ENCODE measurements at regions not wholly inside any gene's neighbourhood (a gene's known extent, or its start where the extent isn't known, plus 50 kb on each side); places are given as distances from the start of the nearest gene placed in this dataset.
"Not testable (repeated sequence)": the region's sequence is repeated elsewhere in the genome, so short reads cannot be mapped to it uniquely, and the experiment has no call there.

DNA sequence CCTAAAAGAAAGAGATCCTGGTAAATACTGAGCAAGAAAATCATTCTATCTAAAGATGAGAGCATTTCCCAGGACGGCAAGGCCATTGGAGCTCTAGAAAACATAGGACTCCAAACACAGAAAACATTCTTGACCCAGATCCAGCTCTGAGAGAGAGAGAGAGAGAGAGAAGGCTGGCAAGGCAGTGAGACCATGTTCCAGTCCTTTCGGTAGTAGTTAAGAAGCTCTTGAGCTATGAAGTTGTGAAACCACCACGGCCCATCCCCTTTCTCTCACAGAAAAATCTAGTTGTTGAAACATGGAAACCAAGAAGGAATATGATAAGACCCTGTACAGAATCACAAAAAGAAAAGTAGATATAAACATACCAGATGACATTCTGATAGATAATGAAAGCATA, 212.4 kb upstream of the NPSR1 start:
- DNase-seq (ENCODE audit: low read depth), result no peak
- TF ChIP-seq, protein P1, sequence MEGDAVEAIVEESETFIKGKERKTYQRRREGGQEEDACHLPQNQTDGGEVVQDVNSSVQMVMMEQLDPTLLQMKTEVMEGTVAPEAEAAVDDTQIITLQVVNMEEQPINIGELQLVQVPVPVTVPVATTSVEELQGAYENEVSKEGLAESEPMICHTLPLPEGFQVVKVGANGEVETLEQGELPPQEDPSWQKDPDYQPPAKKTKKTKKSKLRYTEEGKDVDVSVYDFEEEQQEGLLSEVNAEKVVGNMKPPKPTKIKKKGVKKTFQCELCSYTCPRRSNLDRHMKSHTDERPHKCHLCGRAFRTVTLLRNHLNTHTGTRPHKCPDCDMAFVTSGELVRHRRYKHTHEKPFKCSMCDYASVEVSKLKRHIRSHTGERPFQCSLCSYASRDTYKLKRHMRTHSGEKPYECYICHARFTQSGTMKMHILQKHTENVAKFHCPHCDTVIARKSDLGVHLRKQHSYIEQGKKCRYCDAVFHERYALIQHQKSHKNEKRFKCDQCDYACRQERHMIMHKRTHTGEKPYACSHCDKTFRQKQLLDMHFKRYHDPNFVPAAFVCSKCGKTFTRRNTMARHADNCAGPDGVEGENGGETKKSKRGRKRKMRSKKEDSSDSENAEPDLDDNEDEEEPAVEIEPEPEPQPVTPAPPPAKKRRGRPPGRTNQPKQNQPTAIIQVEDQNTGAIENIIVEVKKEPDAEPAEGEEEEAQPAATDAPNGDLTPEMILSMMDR (IDR thresholded peaks at IDR 0.05; ENCODE audit: insufficient read depth, low read depth, low read length, missing control alignments), result no peak
- H3K4me3 ChIP-seq (ENCODE audit: low read length), result no peak overlapping the region

DNA sequence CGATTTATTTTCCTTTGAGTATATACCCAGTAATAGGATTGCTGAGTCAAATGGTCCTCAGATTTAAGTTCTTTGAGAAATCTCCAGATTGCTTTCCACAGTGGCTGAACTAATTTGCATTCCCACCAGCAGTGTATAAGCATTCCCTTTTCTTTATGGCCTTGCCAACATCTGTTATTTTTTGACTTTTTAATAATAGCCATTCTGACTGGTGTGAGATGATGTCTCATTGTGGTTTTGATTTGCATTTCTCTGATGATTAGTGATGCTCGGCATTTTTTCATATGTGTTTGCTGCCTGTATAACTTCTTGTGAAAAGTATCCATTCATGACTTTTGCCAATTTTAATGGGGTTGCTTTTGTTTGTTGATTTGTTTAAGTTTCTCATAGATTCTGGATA, 209.5 kb upstream of the NPSR1 start:
- peak; percentile 24 for DNase-seq (ENCODE audit: low read depth)
- not testable (repeated sequence) for H3K4me3 ChIP-seq (ENCODE audit: low read length)

DNA sequence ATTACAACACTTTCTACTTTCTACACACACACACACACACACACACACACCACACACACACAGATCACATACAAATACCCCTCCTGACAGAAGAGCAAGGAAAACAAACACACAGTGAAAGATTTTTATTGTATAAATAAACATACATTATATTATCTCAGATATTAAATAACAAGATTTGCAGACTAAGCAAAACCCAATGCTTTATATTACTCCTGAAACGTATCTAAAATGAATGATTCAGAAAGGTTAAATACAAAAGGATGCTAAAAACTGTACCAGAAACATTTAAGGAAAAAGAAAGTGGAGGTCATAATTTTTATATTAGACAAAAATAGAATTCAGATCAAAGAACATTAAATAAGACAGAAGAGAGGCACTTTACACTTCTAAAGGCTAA, 208.3 kb upstream of the NPSR1 start:
- TF ChIP-seq, protein P1 (IDR thresholded peaks at IDR 0.05; ENCODE audit: insufficient read depth, low read depth, low read length, missing control alignments), result no peak
- no peak for DNase-seq (ENCODE audit: low read depth)
- no peak overlapping the region for H3K4me3 ChIP-seq (ENCODE audit: low read length)

DNA sequence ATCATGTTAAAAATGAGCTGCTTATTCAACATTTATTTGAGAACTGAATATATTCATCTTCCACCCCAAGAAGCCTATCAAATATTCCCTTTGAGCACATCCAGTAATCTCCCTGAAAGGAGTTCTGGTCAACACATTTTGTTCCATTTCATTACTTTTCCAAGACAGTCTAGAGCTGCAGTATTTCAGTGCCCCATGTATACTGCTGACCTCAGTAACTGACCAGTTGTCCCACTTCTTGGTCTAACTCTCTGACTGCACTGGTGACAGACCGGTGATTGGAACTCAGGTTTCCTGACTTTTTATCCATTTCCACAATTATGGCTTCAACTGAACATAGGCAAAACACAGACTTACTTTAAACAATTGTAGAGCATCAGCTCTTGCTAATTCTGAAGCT, 206.8 kb upstream of the NPSR1 start:
- no peak for DNase-seq (ENCODE audit: low read depth)
- TF ChIP-seq, protein P1 (IDR thresholded peaks at IDR 0.05; ENCODE audit: insufficient read depth, low read depth, low read length, missing control alignments), result no peak
- no peak overlapping the region for H3K4me3 ChIP-seq (ENCODE audit: low read length)

DNA sequence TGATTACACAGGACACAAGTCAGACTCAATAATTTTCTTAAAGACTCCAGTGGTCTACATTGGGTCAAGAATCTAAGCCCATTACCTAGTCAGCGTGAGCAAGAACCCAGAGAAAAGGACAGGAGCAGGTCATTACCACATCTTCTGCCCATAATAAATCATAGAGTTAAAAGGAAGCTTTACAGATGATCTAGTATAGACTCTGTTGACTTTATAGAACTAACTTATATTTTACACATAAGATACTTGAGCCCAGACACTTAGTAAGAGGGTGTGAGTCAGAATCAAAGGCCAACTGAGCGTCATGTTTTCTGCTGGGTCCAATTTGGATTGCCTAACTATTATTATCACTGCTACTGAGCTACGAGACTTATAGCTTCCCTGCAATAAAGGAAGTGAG, 206.1 kb upstream of the NPSR1 start:
- H3K4me3 ChIP-seq (ENCODE audit: low read length), result no peak overlapping the region
- peak; percentile 64 for DNase-seq (ENCODE audit: low read depth)
- TF ChIP-seq, protein P1 (IDR thresholded peaks at IDR 0.05; ENCODE audit: insufficient read depth, low read depth, low read length, missing control alignments), result no peak

DNA sequence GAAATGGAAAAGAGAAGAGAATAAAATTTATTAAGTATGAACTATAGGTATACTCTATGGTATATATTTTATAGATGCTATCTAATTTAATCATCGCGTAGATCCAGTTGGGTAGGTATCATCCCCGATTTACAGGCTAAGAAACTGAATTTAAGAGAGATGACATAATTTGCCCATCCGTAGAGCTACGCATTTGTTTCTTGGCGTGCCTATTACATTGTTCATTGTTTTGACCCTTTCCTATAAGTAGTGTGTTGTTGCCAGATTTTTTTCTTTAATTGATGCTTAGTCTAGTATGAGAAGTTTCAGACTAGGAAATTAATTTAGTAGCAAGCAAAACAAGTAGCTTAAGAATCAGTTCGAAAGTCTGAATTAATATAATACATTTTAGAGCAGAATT, 205.7 kb upstream of the NPSR1 start:
- no peak for DNase-seq (ENCODE audit: low read depth)
- TF ChIP-seq, protein P1 (IDR thresholded peaks at IDR 0.05; ENCODE audit: insufficient read depth, low read depth, low read length, missing control alignments), result no peak
- H3K4me3 ChIP-seq (ENCODE audit: low read length), result no peak overlapping the region

DNA sequence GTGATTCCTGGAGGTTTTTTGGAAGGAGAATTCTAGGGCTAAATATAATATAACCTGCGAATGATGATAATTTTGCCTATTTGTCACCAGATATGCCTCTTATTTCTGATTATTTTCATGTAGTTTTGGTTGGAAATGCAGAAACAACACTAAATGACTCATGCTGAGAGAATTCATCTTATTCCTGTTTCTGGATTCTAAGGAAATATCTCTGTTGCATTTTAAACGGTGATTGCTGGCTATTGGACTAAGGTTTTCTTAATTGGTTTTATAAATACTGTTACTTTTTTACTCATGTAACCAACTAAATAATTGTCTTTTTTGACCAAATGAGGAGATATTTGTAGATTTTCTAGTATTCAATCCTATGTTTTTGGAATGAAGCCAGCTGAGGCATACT, 204.9 kb upstream of the NPSR1 start:
- TF ChIP-seq, protein P1 (IDR thresholded peaks at IDR 0.05; ENCODE audit: insufficient read depth, low read depth, low read length, missing control alignments), result no peak
- DNase-seq (ENCODE audit: low read depth), result no peak
- H3K4me3 ChIP-seq (ENCODE audit: low read length), result no peak overlapping the region

DNA sequence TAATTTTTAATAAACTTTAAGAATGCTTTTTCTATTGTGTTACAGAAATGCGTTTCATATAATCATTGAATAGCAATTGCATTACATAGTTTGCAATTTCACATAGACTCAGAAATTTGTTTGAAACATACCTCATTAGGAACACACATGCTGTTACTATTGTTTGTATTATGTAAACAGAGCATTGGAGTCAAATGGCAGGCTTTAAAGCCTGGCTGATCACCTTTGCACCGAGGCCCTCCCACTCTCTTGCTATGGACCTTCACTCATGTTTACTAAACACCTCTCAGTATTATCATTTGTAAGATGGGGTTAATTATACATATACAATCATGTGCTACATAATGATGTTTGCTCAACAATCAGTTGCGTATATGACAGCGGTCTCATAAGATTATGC, 203.6 kb upstream of the NPSR1 start:
- no peak for DNase-seq (ENCODE audit: low read depth)
- H3K4me3 ChIP-seq (ENCODE audit: low read length), result no peak overlapping the region
- TF ChIP-seq, protein P1 (IDR thresholded peaks at IDR 0.05; ENCODE audit: insufficient read depth, low read depth, low read length, missing control alignments), result no peak

All from epithelial cell of esophagus (primary cell).